HCT116 (cell line): ENCODE measurements at regions not wholly inside any gene's neighbourhood (a gene's known extent, or its start where the extent isn't known, plus 50 kb on each side); places are given as distances from the start of the nearest gene placed in this dataset.

Experiments
- ATAC-seq: fragments of 200-7000 bp; cut with Tn5 transposase; 2 replicates; pipeline ENCODE4 v1.9.1; 2020; ENCODE audit warnings: mild to moderate bottlenecking, moderate library complexity
- BruUV-seq: library from RNA; stranded (reverse); fragments of 400-500 nt; replicated peaks from 2 replicates; lab custom pipeline; 2021; lab: Mats Ljungman, UMichigan
- CTCF ChIA-PET: fragments of 300-600 bp; sonication (Branson Sonifier 250); formaldehyde crosslinking; loops from one replicate; lab custom pipeline; 2021; ENCODE audit warnings: antibody characterized with exemption; lab: Charles Lee
- POLR2A ChIA-PET: fragments of 300-600, 350-600 bp; sonication (Branson Sonifier 250); formaldehyde crosslinking; loops from one replicate; lab custom pipeline; 2021; ENCODE audit warnings: antibody characterized with exemption; lab: Charles Lee
- RAD21 ChIA-PET, 2 experiments: fragments of 300-600 bp; sonication (Branson Sonifier 250); formaldehyde crosslinking; loops; one replicate each; lab custom pipeline; 2023; ENCODE audit warnings: low total read pairs in 2 of 2; ENCODE audit not compliant: uncharacterized antibody in 2 of 2, unreplicated experiment in 2 of 2, low non-redundant PET in 1 of 2; lab: Charles Lee
- DNase-seq: peaks from one replicate; pipeline ENCODE4 v3.0.0-alpha.2; 2010; ENCODE audit warnings: low read depth, low spot score
- H2AFZ ChIP-seq: fragments of 200-600 bp; shearing (Covaris generic), sonication (generic); 2 replicates; pipeline ENCODE4 v1.6.1; 2017; ENCODE audit warnings: low read depth, mixed run types, mixed read lengths, antibody characterized with exemption, low read length; ENCODE audit not compliant: poor library complexity, severe bottlenecking
- H3K27ac ChIP-seq: 2 replicates; pipeline ENCODE4 v1.5.1; 2012; ENCODE audit warnings: low read depth, low read length
- H3K27me3 ChIP-seq: fragments of 200-600 bp; sonication (generic); 2 replicates; pipeline ENCODE4 v1.6.1; 2016; ENCODE audit warnings: mixed run types, low read length, mixed read lengths; ENCODE audit not compliant: insufficient read depth
- H3K36me3 ChIP-seq, 2 experiments: fragments of 200-500 bp in 1 of 2; fragments of 200-600 bp in 1 of 2; sonication (Bioruptor generic) in 1 of 2; sonication (generic) in 1 of 2; 2 replicates each; pipeline versions ENCODE4 v1.5.1 to v1.6.1; 2014 to 2016; ENCODE audit warnings: low read length in 2 of 2, inconsistent platforms in 1 of 2, mixed read lengths in 1 of 2, mixed run types in 1 of 2; ENCODE audit not compliant: insufficient read depth in 2 of 2, control insufficient read depth in 1 of 2
- H3K4me1 ChIP-seq, 2 experiments: fragments of 200-600 bp in 1 of 2; sonication (generic) in 1 of 2; 2 replicates each; pipeline versions ENCODE4 v1.5.1 to v1.6.1; 2012 to 2017; ENCODE audit warnings: low read length in 2 of 2, inconsistent platforms in 1 of 2, mild to moderate bottlenecking in 1 of 2, mixed read lengths in 1 of 2, mixed run types in 1 of 2, moderate library complexity in 1 of 2; ENCODE audit not compliant: insufficient read depth in 2 of 2, control insufficient read depth in 1 of 2
- H3K4me2 ChIP-seq: fragments of 200-600 bp; sonication (generic); 2 replicates; pipeline ENCODE4 v1.6.1; 2017; ENCODE audit warnings: mixed run types, low read length, mixed read lengths
- H3K4me3 ChIP-seq, 2 experiments: fragments of 200-600 bp in 1 of 2; sonication (generic) in 1 of 2; replicated peaks in 1 of 2; 2 replicates each; pipeline ENCODE4 v1.5.1; 2011 to 2016; ENCODE audit warnings: low read length in 2 of 2, control low read depth in 1 of 2, low read depth in 1 of 2, mild to moderate bottlenecking in 1 of 2, mixed read lengths in 1 of 2, mixed run types in 1 of 2
- H3K79me2 ChIP-seq: fragments of 200-600 bp; sonication (generic); 2 replicates; pipeline ENCODE4 v1.6.1; 2017; ENCODE audit warnings: mild to moderate bottlenecking, mixed run types, low read length, moderate library complexity, mixed read lengths; ENCODE audit not compliant: insufficient read depth
- H3K9ac ChIP-seq: fragments of 200-600 bp; sonication (generic); 2 replicates; pipeline ENCODE4 v1.6.1; 2016; ENCODE audit warnings: low read length, mixed read lengths
- H3K9me2 ChIP-seq: fragments of 200-600 bp; sonication (generic), shearing (Covaris generic); 2 replicates; pipeline ENCODE4 v1.6.1; 2017; ENCODE audit warnings: mixed run types, mild to moderate bottlenecking, moderate library complexity; ENCODE audit not compliant: insufficient read depth
- H3K9me3 ChIP-seq, 2 experiments: fragments of 200-500 bp in 1 of 2; fragments of 200-600 bp in 1 of 2; sonication (Bioruptor generic) in 1 of 2; sonication (generic) in 1 of 2; 2 replicates each; pipeline ENCODE4 v1.6.1; 2014 to 2017; ENCODE audit warnings: low read length in 2 of 2, mixed read lengths in 2 of 2, inconsistent platforms in 1 of 2, low read depth in 1 of 2, mild to moderate bottlenecking in 1 of 2, mixed run types in 1 of 2, moderate library complexity in 1 of 2; ENCODE audit not compliant: control insufficient read depth in 1 of 2, insufficient read depth in 1 of 2
- H4K20me1 ChIP-seq: fragments of 200-600 bp; sonication (generic), shearing (Covaris generic); 2 replicates; pipeline ENCODE4 v1.6.1; 2017; ENCODE audit warnings: mixed run types, mild to moderate bottlenecking, moderate library complexity; ENCODE audit not compliant: insufficient read depth
- CBX3 ChIP-seq: IDR thresholded peaks from 2 replicates; pipeline ENCODE4 v1.6.1; 2012; ENCODE audit warnings: low read depth
- ELF1 ChIP-seq: IDR thresholded peaks from 2 replicates; pipeline ENCODE4 v1.6.1; 2012; ENCODE audit warnings: low read depth, borderline replicate concordance
- MAX ChIP-seq: IDR thresholded peaks from 2 replicates; pipeline ENCODE4 v1.6.1; 2012
- POLR2AphosphoS5 ChIP-seq: IDR thresholded peaks from 2 replicates; pipeline ENCODE4 v1.6.1; 2011; ENCODE audit warnings: mild to moderate bottlenecking, low read depth, low read length, moderate library complexity
- SIN3A ChIP-seq: IDR thresholded peaks from 2 replicates; pipeline ENCODE4 v1.6.1; 2012; ENCODE audit warnings: low read depth
- SP1 ChIP-seq: IDR thresholded peaks from 2 replicates; pipeline ENCODE4 v1.6.1; 2012; ENCODE audit warnings: low read depth
- ZFX ChIP-seq: fragments of 450-650 bp; IDR thresholded peaks from 2 replicates; pipeline ENCODE4 v1.6.1; 2017
- intact Hi-C: fragments of 100-400 bp; cut with micrococcal nuclease; formaldehyde crosslinking; loops from 2 replicates; pipeline ENCODE4 v1.10.0; 2022
- TF ChIP-seq, protein P1 (sequence below): IDR thresholded peaks from 2 replicates; pipeline ENCODE4 v1.6.1; 2012; ENCODE audit warnings: low read depth
- TF ChIP-seq, protein P2 (sequence below): IDR thresholded peaks from 2 replicates; pipeline ENCODE4 v1.6.1; 2012
- TF ChIP-seq, protein P3 (sequence below): IDR thresholded peaks from 2 replicates; pipeline ENCODE4 v1.6.1; 2011; ENCODE audit warnings: mild to moderate bottlenecking, low read length, moderate library complexity; ENCODE audit not compliant: insufficient replicate concordance; ENCODE audit errors: extremely low read depth

DNA sequence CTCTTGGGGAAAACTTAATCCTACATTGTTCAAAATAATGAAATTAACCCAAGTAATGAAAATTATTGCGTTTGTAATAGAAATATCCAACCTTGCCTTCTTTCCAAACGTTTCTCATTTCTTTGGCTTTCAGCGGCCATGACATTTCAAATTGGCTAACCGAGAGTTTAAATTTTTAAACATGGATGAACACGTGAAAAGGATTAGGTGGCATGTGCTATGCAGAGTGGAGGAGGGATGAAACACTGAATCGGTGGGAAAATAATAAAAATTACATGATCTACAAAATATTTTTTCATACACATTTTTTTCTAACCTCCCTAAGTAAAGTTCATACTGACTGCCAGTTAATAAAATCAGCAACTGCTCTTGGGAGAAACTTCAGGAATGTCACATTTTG lies 728.4 kb upstream of the PKDCC start:
- DNase-seq (no peak), ATAC-seq (no peak)
- Histone ChIP-seq H3K9me3 (no peaks in the 10 kb centered on the region), H3K27ac (no peak overlapping the region), H3K9ac (no peak overlapping the region), H3K4me1 (no peaks in the 10 kb centered on the region), H3K36me3 (no peaks in the 10 kb centered on the region), H3K4me2 (no peak overlapping the region), H3K27me3 (no peaks in the 10 kb centered on the region), H3K79me2 (no peaks in the 10 kb centered on the region), H4K20me1 (no peaks in the 10 kb centered on the region), H3K4me3 (no peak overlapping the region), H2AFZ (no peak overlapping the region), H3K9me2 (no peaks in the 10 kb centered on the region)
- ChIA-PET RAD21 (no interaction called here), POLR2A (no interaction called here), CTCF (no interaction called here)
- intact Hi-C loops: no loop called here
- no TSS peak for BruUV-seq
- TF ChIP-seq, protein P1, sequence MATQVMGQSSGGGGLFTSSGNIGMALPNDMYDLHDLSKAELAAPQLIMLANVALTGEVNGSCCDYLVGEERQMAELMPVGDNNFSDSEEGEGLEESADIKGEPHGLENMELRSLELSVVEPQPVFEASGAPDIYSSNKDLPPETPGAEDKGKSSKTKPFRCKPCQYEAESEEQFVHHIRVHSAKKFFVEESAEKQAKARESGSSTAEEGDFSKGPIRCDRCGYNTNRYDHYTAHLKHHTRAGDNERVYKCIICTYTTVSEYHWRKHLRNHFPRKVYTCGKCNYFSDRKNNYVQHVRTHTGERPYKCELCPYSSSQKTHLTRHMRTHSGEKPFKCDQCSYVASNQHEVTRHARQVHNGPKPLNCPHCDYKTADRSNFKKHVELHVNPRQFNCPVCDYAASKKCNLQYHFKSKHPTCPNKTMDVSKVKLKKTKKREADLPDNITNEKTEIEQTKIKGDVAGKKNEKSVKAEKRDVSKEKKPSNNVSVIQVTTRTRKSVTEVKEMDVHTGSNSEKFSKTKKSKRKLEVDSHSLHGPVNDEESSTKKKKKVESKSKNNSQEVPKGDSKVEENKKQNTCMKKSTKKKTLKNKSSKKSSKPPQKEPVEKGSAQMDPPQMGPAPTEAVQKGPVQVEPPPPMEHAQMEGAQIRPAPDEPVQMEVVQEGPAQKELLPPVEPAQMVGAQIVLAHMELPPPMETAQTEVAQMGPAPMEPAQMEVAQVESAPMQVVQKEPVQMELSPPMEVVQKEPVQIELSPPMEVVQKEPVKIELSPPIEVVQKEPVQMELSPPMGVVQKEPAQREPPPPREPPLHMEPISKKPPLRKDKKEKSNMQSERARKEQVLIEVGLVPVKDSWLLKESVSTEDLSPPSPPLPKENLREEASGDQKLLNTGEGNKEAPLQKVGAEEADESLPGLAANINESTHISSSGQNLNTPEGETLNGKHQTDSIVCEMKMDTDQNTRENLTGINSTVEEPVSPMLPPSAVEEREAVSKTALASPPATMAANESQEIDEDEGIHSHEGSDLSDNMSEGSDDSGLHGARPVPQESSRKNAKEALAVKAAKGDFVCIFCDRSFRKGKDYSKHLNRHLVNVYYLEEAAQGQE: no peak
- no peak for TF ChIP-seq ELF1
- TF ChIP-seq ZFX: no peak
- no peak for TF ChIP-seq MAX
- no peak for TF ChIP-seq SIN3A
- TF ChIP-seq SP1: no peak
- no peak for TF ChIP-seq POLR2AphosphoS5
- TF ChIP-seq CBX3: no peak
- TF ChIP-seq, protein P2, sequence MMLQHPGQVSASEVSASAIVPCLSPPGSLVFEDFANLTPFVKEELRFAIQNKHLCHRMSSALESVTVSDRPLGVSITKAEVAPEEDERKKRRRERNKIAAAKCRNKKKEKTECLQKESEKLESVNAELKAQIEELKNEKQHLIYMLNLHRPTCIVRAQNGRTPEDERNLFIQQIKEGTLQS: no peak
- TF ChIP-seq, protein P3, sequence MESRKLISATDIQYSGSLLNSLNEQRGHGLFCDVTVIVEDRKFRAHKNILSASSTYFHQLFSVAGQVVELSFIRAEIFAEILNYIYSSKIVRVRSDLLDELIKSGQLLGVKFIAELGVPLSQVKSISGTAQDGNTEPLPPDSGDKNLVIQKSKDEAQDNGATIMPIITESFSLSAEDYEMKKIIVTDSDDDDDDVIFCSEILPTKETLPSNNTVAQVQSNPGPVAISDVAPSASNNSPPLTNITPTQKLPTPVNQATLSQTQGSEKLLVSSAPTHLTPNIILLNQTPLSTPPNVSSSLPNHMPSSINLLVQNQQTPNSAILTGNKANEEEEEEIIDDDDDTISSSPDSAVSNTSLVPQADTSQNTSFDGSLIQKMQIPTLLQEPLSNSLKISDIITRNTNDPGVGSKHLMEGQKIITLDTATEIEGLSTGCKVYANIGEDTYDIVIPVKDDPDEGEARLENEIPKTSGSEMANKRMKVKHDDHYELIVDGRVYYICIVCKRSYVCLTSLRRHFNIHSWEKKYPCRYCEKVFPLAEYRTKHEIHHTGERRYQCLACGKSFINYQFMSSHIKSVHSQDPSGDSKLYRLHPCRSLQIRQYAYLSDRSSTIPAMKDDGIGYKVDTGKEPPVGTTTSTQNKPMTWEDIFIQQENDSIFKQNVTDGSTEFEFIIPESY: no peak
